ENCODE measurements at regions not wholly inside any gene's neighbourhood (a gene's known extent, or its start where the extent isn't known, plus 50 kb on each side); places are given as distances from the start of the nearest gene placed in this dataset.
"Not testable (repeated sequence)": the region's sequence is repeated elsewhere in the genome, so short reads cannot be mapped to it uniquely, and the experiment has no call there.

- no peak for DNase-seq (ENCODE audit: low read depth)
Measured at GRCh38 chr6:109255087-109255486, 127.2 kb downstream of the CD164 start.

- DNase-seq (ENCODE audit: low read depth): no peak
Measured at GRCh38 chr6:109253366-109253765, 128.9 kb downstream of the CD164 start.

GRCh38 chr6:109252261-109253041, 129.8 kb downstream of the CD164 start:
- DNase-seq (ENCODE audit: low read depth): no peak

- DNase-seq (ENCODE audit: low read depth): no peak
Measured at GRCh38 chr6:109251839-109252238, 130.4 kb downstream of the CD164 start.

- DNase-seq (ENCODE audit: low read depth): not testable (repeated sequence)
Measured at GRCh38 chr6:109250544-109251156, 131.6 kb downstream of the CD164 start.

GRCh38 chr6:109243863-109244825, 138.1 kb downstream of the CD164 start:
- no peak for DNase-seq (ENCODE audit: low read depth)

GRCh38 chr6:109242925-109243324, 139.3 kb downstream of the CD164 start:
- DNase-seq (ENCODE audit: low read depth): no peak

- no peak for DNase-seq (ENCODE audit: low read depth)
Measured at GRCh38 chr6:109242029-109242428, 140.2 kb downstream of the CD164 start.

- DNase-seq (ENCODE audit: low read depth): peak; percentile 17
Measured at GRCh38 chr6:109241199-109241598, 141.1 kb downstream of the CD164 start.

- no peak for DNase-seq (ENCODE audit: low read depth)
Measured at GRCh38 chr6:109240370-109241084, 141.7 kb downstream of the CD164 start.

GRCh38 chr6:109239651-109240321, 142.5 kb downstream of the CD164 start:
- no peak for DNase-seq (ENCODE audit: low read depth)

GRCh38 chr6:109239160-109239559, 143.1 kb downstream of the CD164 start:
- no peak for DNase-seq (ENCODE audit: low read depth)

- DNase-seq (ENCODE audit: low read depth): no peak
Measured at GRCh38 chr6:109238396-109238795, 143.1 kb downstream of the CEP57L1 start.

GRCh38 chr6:109237986-109238329, 142.7 kb downstream of the CEP57L1 start:
- DNase-seq (ENCODE audit: low read depth): no peak

- no peak for DNase-seq (ENCODE audit: low read depth)
Measured at GRCh38 chr6:109237077-109237985, 142.0 kb downstream of the CEP57L1 start.

GRCh38 chr6:109236115-109237076, 141.1 kb downstream of the CEP57L1 start:
- no peak for DNase-seq (ENCODE audit: low read depth)

GRCh38 chr6:109235481-109236038, 140.3 kb downstream of the CEP57L1 start:
- no peak for DNase-seq (ENCODE audit: low read depth)

GRCh38 chr6:109230453-109230852, 135.1 kb downstream of the CEP57L1 start:
- no peak for DNase-seq (ENCODE audit: low read depth)

GRCh38 chr6:109229536-109229935, 134.2 kb downstream of the CEP57L1 start:
- DNase-seq (ENCODE audit: low read depth): no peak

Measured in fibroblast of the conjunctiva (primary cell).